Skeletal muscle satellite cell (primary cell): ENCODE measurements at regions not wholly inside any gene's neighbourhood (a gene's known extent, or its start where the extent isn't known, plus 50 kb on each side); places are given as distances from the start of the nearest gene placed in this dataset.
"Not testable (repeated sequence)": the region's sequence is repeated elsewhere in the genome, so short reads cannot be mapped to it uniquely, and the experiment has no call there.

Experiments used
- H3K27me3 ChIP-seq: 2 replicates; pipeline ENCODE4 v1.7.0; 2013; ENCODE audit warnings: low read length; ENCODE audit not compliant: control insufficient read depth, insufficient read depth
- H3K36me3 ChIP-seq: 2 replicates; pipeline ENCODE4 v1.7.0; 2013; ENCODE audit warnings: mild to moderate bottlenecking, control low read depth, low read length; ENCODE audit not compliant: insufficient read depth
- H3K4me1 ChIP-seq: 2 replicates; pipeline ENCODE4 v1.7.0; 2013; ENCODE audit warnings: low read length; ENCODE audit not compliant: control insufficient read depth, insufficient read depth
- H3K4me2 ChIP-seq: 2 replicates; pipeline ENCODE4 v1.7.0; 2013; ENCODE audit warnings: mild to moderate bottlenecking, low read length
- H3K4me3 ChIP-seq: 2 replicates; pipeline ENCODE4 v1.7.0; 2013; ENCODE audit warnings: low read length
- H3K9ac ChIP-seq: 2 replicates; pipeline ENCODE4 v1.7.0; 2013; ENCODE audit warnings: mild to moderate bottlenecking, low read depth, low read length, moderate library complexity
- H3K9me3 ChIP-seq: replicated peaks from 2 replicates; pipeline ENCODE4 v1.7.0; 2013; ENCODE audit warnings: mild to moderate bottlenecking, control low read depth, low read length

- Histone ChIP-seq H3K27me3 (no peaks in the 10 kb centered on the region), H3K9me3 (no peaks in the 10 kb centered on the region), H3K4me2 (no peak overlapping the region), H3K4me1 (peaks cover 31% of the 10 kb centered on the region), H3K36me3 (no peaks in the 10 kb centered on the region), H3K9ac (no peak overlapping the region), H3K4me3 (no peak overlapping the region)
These were observed 116.2 kb upstream of the LNX1 start for GRCh38 chr4:53707491-53707890.

GRCh38 chr4:53706422-53707032 is 115.2 kb upstream of the LNX1 start:
- no peak overlapping the region for H3K4me3 ChIP-seq
- no peaks in the 10 kb centered on the region for H3K36me3 ChIP-seq
- no peak overlapping the region for H3K4me2 ChIP-seq
- no peak overlapping the region for H3K9ac ChIP-seq
- peaks cover 25% of the 10 kb centered on the region for H3K4me1 ChIP-seq
- no peaks in the 10 kb centered on the region for H3K9me3 ChIP-seq
- no peaks in the 10 kb centered on the region for H3K27me3 ChIP-seq

GRCh38 chr4:53705972-53706371 is 114.7 kb upstream of the LNX1 start:
- no peak overlapping the region for H3K9ac ChIP-seq
- H3K4me1 ChIP-seq, result peaks cover 25% of the 10 kb centered on the region
- no peak overlapping the region for H3K4me2 ChIP-seq
- H3K9me3 ChIP-seq, result no peaks in the 10 kb centered on the region
- no peaks in the 10 kb centered on the region for H3K27me3 ChIP-seq
- no peak overlapping the region for H3K4me3 ChIP-seq
- no peaks in the 10 kb centered on the region for H3K36me3 ChIP-seq

- no peak overlapping the region for H3K9ac ChIP-seq
- H3K4me2 ChIP-seq, result no peak overlapping the region
- no peaks in the 10 kb centered on the region for H3K27me3 ChIP-seq
- peaks cover 25% of the 10 kb centered on the region for H3K4me1 ChIP-seq
- H3K4me3 ChIP-seq, result no peak overlapping the region
- H3K9me3 ChIP-seq, result no peaks in the 10 kb centered on the region
- no peaks in the 10 kb centered on the region for H3K36me3 ChIP-seq
These were observed 114.0 kb upstream of the LNX1 start for GRCh38 chr4:53705151-53705764.

GRCh38 chr4:53704329-53704728 is 113.0 kb upstream of the LNX1 start:
- no peak overlapping the region for H3K4me2 ChIP-seq
- no peak overlapping the region for H3K9ac ChIP-seq
- H3K36me3 ChIP-seq, result no peaks in the 10 kb centered on the region
- peaks cover 25% of the 10 kb centered on the region for H3K4me1 ChIP-seq
- no peaks in the 10 kb centered on the region for H3K27me3 ChIP-seq
- H3K9me3 ChIP-seq, result no peaks in the 10 kb centered on the region
- no peak overlapping the region for H3K4me3 ChIP-seq

- no peaks in the 10 kb centered on the region for H3K36me3 ChIP-seq
- peaks cover 25% of the 10 kb centered on the region for H3K4me1 ChIP-seq
- peak overlapping the region; percentile 79 for H3K4me2 ChIP-seq
- peak overlapping the region; percentile 66 for H3K9ac ChIP-seq
- H3K9me3 ChIP-seq, result no peaks in the 10 kb centered on the region
- no peaks in the 10 kb centered on the region for H3K27me3 ChIP-seq
- H3K4me3 ChIP-seq, result peak overlapping the region; percentile 49
These were observed 112.0 kb upstream of the LNX1 start for GRCh38 chr4:53703267-53703655.

DNA sequence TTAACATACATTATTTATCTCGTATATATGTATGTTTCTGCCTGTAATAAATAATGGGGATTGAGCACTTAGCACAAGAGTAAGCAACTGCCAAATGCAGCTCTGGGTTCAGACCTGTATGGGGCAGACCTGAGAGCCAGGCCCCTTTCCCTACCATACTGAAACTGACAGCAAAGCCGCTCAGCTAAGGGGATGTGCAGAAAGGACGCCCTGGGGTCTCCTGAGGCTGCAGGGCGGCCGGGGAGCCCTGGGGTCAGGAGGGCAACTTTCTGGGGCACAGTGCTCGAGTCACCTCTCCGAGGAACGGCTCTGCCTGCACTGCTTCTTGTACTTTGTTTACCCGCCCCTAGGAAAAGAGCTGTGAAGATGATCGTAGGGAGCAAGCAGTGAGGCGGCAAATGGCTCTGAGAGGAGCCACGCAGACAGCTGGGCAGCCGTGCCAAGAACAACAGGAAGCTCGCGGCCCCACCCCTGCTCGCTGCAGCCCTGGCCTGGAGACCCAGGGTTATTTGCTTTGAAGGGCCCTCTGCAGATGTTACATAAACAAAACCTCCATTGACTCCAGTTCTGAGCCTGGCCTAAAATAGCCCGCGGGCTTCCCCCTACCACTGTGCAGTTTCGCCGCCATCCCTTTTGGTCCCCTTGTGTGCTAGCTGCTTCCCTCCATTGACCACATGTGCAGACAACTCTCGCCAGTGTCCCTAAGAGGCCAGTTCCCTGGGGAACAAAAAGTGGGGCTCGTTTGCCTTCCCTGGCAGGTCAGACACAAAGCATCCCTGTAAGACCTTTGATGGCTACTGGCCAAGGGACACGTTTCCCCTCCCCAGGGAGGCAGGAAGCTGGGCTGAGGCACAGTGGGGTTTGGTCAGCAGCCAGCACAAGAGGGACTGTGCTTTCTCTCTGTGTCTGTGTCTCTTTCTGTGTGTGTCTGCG is 111.3 kb upstream of the LNX1 start:
- H3K27me3 ChIP-seq, result no peaks in the 10 kb centered on the region
- H3K9me3 ChIP-seq, result no peaks in the 10 kb centered on the region
- H3K36me3 ChIP-seq, result no peaks in the 10 kb centered on the region
- peak overlapping the region; percentile 66 for H3K9ac ChIP-seq
- peaks cover 25% of the 10 kb centered on the region for H3K4me1 ChIP-seq
- H3K4me2 ChIP-seq, result peak overlapping the region; percentile 79
- peak overlapping the region; percentile 49 for H3K4me3 ChIP-seq

- peaks cover 24% of the 10 kb centered on the region for H3K4me1 ChIP-seq
- not testable (repeated sequence) for H3K4me3 ChIP-seq, H3K9ac ChIP-seq
These were observed 110.0 kb upstream of the LNX1 start for GRCh38 chr4:53701260-53701659.

GRCh38 chr4:53699310-53699709 is 108.0 kb upstream of the LNX1 start:
- not testable (repeated sequence) for H3K9me3 ChIP-seq, H3K4me2 ChIP-seq, H3K36me3 ChIP-seq, H3K4me3 ChIP-seq, H3K27me3 ChIP-seq, H3K9ac ChIP-seq
- peaks cover 19% of the 10 kb centered on the region for H3K4me1 ChIP-seq

More at GRCh38 chr4:53701260-53701659, 110.0 kb upstream of the LNX1 start:
- not testable (repeated sequence) for H3K4me2 ChIP-seq, H3K36me3 ChIP-seq, H3K9me3 ChIP-seq, H3K27me3 ChIP-seq

- no peaks in the 10 kb centered on the region for H3K9me3 ChIP-seq
- H3K4me1 ChIP-seq, result peaks cover 5% of the 10 kb centered on the region
- no peak overlapping the region for H3K4me2 ChIP-seq
- no peaks in the 10 kb centered on the region for H3K27me3 ChIP-seq
- no peak overlapping the region for H3K9ac ChIP-seq
- H3K36me3 ChIP-seq, result no peaks in the 10 kb centered on the region
- no peak overlapping the region for H3K4me3 ChIP-seq
These were observed 105.9 kb upstream of the LNX1 start for GRCh38 chr4:53697016-53697685.
